MM.1S (cell line): ENCODE measurements at regions not wholly inside any gene's neighbourhood (a gene's known extent, or its start where the extent isn't known, plus 50 kb on each side); places are given as distances from the start of the nearest gene placed in this dataset.

Experiments used
- EZH2 ChIP-seq: fragments of 300-600 bp; sonication (generic); optimal IDR thresholded peaks from 2 replicates; pipeline ENCODE3; 2017; ENCODE audit warnings: low read depth, mild to moderate bottlenecking, antibody characterized with exemption, low read length, mixed read lengths
- TF ChIP-seq, protein P1 (sequence below): fragments of 300-600 bp; sonication (generic); IDR thresholded peaks from 2 replicates; pipeline ENCODE4 v1.5.1; 2016; ENCODE audit warnings: antibody characterized with exemption, low read length, mixed read lengths

- TF ChIP-seq, protein P1, sequence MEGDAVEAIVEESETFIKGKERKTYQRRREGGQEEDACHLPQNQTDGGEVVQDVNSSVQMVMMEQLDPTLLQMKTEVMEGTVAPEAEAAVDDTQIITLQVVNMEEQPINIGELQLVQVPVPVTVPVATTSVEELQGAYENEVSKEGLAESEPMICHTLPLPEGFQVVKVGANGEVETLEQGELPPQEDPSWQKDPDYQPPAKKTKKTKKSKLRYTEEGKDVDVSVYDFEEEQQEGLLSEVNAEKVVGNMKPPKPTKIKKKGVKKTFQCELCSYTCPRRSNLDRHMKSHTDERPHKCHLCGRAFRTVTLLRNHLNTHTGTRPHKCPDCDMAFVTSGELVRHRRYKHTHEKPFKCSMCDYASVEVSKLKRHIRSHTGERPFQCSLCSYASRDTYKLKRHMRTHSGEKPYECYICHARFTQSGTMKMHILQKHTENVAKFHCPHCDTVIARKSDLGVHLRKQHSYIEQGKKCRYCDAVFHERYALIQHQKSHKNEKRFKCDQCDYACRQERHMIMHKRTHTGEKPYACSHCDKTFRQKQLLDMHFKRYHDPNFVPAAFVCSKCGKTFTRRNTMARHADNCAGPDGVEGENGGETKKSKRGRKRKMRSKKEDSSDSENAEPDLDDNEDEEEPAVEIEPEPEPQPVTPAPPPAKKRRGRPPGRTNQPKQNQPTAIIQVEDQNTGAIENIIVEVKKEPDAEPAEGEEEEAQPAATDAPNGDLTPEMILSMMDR: no peak
- TF ChIP-seq EZH2: no peak
Measured at GRCh38 chr20:58021481-58021880, 207.0 kb downstream of the ANKRD60 start.
